Cardiac muscle cell (in vitro differentiated cells and primary cell): ENCODE measurements at regions not wholly inside any gene's neighbourhood (a gene's known extent, or its start where the extent isn't known, plus 50 kb on each side); places are given as distances from the start of the nearest gene placed in this dataset.
"Not testable (repeated sequence)": the region's sequence is repeated elsewhere in the genome, so short reads cannot be mapped to it uniquely, and the experiment has no call there.

Source experiments
- DNase-seq, 2 donors: peaks; one replicate each; pipeline versions ENCODE4 v3.0.0 to v3.0.0-alpha.2; 2010 to 2017; ENCODE audit warnings: low read depth in 1 of 2, low spot score in 1 of 2
- H3K27ac ChIP-seq: fragments of 200-600 bp; sonication (generic); 2 replicates; pipeline ENCODE4 v1.5.1; 2016
- H3K27me3 ChIP-seq: fragments of 200-600 bp; sonication (generic); 2 replicates; pipeline ENCODE4 v1.6.0; 2016; ENCODE audit warnings: control low read depth
- H3K36me3 ChIP-seq: fragments of 200-600 bp; sonication (generic); 2 replicates; pipeline ENCODE4 v1.5.1; 2016; ENCODE audit warnings: control low read depth
- H3K4me1 ChIP-seq: fragments of 200-600 bp; sonication (generic); 2 replicates; pipeline ENCODE4 v1.8.1; 2017; ENCODE audit warnings: low read depth, mild to moderate bottlenecking, mixed run types
- H3K4me3 ChIP-seq: fragments of 200-600 bp; sonication (generic); 2 replicates; pipeline ENCODE4 v1.5.1; 2016; ENCODE audit warnings: mild to moderate bottlenecking
- H3K9me3 ChIP-seq: fragments of 200-600 bp; sonication (generic); 2 replicates; pipeline ENCODE4 v1.5.1; 2017; ENCODE audit warnings: low read depth, mild to moderate bottlenecking, control low read depth
- CTCF ChIP-seq: IDR thresholded peaks from 2 replicates; pipeline ENCODE4 v1.5.1; 2012; ENCODE audit warnings: low read depth, mild to moderate bottlenecking, low read length

- no peaks in the 10 kb centered on the region for H3K4me1 ChIP-seq
- H3K27ac ChIP-seq: no peak overlapping the region
- no peak for DNase-seq
- no peak for TF ChIP-seq CTCF
- no peaks in the 10 kb centered on the region for H3K36me3 ChIP-seq
- H3K9me3 ChIP-seq: no peaks in the 10 kb centered on the region
- H3K27me3 ChIP-seq: peaks cover 23% of the 10 kb centered on the region
- no peak overlapping the region for H3K4me3 ChIP-seq
Measured at GRCh38 chr3:44171891-44172290, 69.8 kb upstream of the TOPAZ1 start.

GRCh38 chr3:44172701-44173100, 69.0 kb upstream of the TOPAZ1 start:
- H3K27ac ChIP-seq, H3K4me1 ChIP-seq, H3K4me3 ChIP-seq, H3K9me3 ChIP-seq, H3K36me3 ChIP-seq, DNase-seq: not testable (repeated sequence)
- peaks cover 20% of the 10 kb centered on the region for H3K27me3 ChIP-seq

GRCh38 chr3:44173263-44173662, 68.4 kb upstream of the TOPAZ1 start:
- H3K4me1 ChIP-seq: no peaks in the 10 kb centered on the region
- DNase-seq: no peak
- no peaks in the 10 kb centered on the region for H3K9me3 ChIP-seq
- peaks cover 20% of the 10 kb centered on the region for H3K27me3 ChIP-seq
- H3K27ac ChIP-seq: no peak overlapping the region
- H3K4me3 ChIP-seq: no peak overlapping the region
- no peaks in the 10 kb centered on the region for H3K36me3 ChIP-seq
- TF ChIP-seq CTCF: no peak

GRCh38 chr3:44175070-44175469, 66.6 kb upstream of the TOPAZ1 start:
- H3K27me3 ChIP-seq: peaks cover 18% of the 10 kb centered on the region
- H3K4me3 ChIP-seq: no peak overlapping the region
- no peak for TF ChIP-seq CTCF
- H3K36me3 ChIP-seq: no peaks in the 10 kb centered on the region
- DNase-seq: no peak
- no peaks in the 10 kb centered on the region for H3K4me1 ChIP-seq
- H3K27ac ChIP-seq: no peak overlapping the region
- H3K9me3 ChIP-seq: no peaks in the 10 kb centered on the region

GRCh38 chr3:44179246-44179645, 62.4 kb upstream of the TOPAZ1 start:
- peaks cover 41% of the 10 kb centered on the region for H3K27me3 ChIP-seq
- no peaks in the 10 kb centered on the region for H3K4me1 ChIP-seq
- DNase-seq: no peak
- no peak for TF ChIP-seq CTCF
- H3K9me3 ChIP-seq: no peaks in the 10 kb centered on the region
- H3K27ac ChIP-seq: no peak overlapping the region
- no peak overlapping the region for H3K4me3 ChIP-seq
- no peaks in the 10 kb centered on the region for H3K36me3 ChIP-seq

- Histone ChIP-seq H3K4me3 (no peak overlapping the region), H3K27ac (no peak overlapping the region), H3K27me3 (peaks cover 47% of the 10 kb centered on the region), H3K4me1 (no peaks in the 10 kb centered on the region), H3K36me3 (no peaks in the 10 kb centered on the region), H3K9me3 (no peaks in the 10 kb centered on the region)
- no peak for TF ChIP-seq CTCF
- no peak for DNase-seq
Measured at GRCh38 chr3:44184319-44184953, 57.2 kb upstream of the TOPAZ1 start.
